ENCODE measurements at regions not wholly inside any gene's neighbourhood (a gene's known extent, or its start where the extent isn't known, plus 50 kb on each side); places are given as distances from the start of the nearest gene placed in this dataset.

DNA sequence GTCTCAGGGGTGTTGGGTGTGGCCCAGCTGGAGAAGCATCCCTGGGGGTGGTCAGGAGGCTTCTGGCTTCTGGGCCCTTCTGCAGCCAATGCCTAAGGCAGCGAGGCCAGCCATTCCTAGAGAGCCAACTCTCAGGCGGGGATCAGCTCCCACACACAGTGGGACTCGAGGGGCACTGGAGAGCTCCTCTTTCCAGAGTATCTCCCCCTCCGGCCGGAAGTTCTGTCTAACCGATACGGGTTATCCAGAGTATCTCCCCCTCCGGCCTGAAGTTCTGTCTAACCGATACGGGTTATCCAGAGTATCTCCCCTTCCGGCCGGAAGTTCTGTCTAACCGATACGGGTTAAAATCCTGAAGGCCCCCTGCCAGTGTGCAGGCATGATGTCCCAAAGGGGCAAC lies 71.2 kb upstream of the B3GAT1 start:
- TF ChIP-seq KAT7 (CRISPR knock-in tag; IDR thresholded peaks at IDR 0.05; ENCODE audit: borderline replicate concordance) (no peak), NR1H2 (CRISPR knock-in tag; IDR thresholded peaks at IDR 0.05) (no peak)
- TF ChIP-seq, protein P1, sequence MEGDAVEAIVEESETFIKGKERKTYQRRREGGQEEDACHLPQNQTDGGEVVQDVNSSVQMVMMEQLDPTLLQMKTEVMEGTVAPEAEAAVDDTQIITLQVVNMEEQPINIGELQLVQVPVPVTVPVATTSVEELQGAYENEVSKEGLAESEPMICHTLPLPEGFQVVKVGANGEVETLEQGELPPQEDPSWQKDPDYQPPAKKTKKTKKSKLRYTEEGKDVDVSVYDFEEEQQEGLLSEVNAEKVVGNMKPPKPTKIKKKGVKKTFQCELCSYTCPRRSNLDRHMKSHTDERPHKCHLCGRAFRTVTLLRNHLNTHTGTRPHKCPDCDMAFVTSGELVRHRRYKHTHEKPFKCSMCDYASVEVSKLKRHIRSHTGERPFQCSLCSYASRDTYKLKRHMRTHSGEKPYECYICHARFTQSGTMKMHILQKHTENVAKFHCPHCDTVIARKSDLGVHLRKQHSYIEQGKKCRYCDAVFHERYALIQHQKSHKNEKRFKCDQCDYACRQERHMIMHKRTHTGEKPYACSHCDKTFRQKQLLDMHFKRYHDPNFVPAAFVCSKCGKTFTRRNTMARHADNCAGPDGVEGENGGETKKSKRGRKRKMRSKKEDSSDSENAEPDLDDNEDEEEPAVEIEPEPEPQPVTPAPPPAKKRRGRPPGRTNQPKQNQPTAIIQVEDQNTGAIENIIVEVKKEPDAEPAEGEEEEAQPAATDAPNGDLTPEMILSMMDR (IDR thresholded peaks at IDR 0.05): no peak

Data from WTC11 (cell line).